ENCODE measurements at regions not wholly inside any gene's neighbourhood (a gene's known extent, or its start where the extent isn't known, plus 50 kb on each side); places are given as distances from the start of the nearest gene placed in this dataset.

GRCh38 chr7:13240349-13240748 lies 552.9 kb downstream of the ARL4A start:
- Histone ChIP-seq H3K4me1 (no peaks in the 10 kb centered on the region), H3K36me3 (no peaks in the 10 kb centered on the region), H3K4me3 (no peak overlapping the region), H3K27ac (no peak overlapping the region), H3K27me3 (no peaks in the 10 kb centered on the region), H3K9me3 (no peaks in the 10 kb centered on the region)
- intact Hi-C loops (cut with DNase I; ENCODE audit: low total_unique reads), result no loop called here
- 62 to 73% (median 68%) methylated on average over 2 of the region's 2 CpGs for WGBS, 5 donors
- DNase-seq, result no peak
- TF ChIP-seq EP300 (IDR thresholded peaks at IDR 0.05) (no peak), POLR2A (IDR thresholded peaks at IDR 0.05) (no peak)
- TF ChIP-seq, protein P1, sequence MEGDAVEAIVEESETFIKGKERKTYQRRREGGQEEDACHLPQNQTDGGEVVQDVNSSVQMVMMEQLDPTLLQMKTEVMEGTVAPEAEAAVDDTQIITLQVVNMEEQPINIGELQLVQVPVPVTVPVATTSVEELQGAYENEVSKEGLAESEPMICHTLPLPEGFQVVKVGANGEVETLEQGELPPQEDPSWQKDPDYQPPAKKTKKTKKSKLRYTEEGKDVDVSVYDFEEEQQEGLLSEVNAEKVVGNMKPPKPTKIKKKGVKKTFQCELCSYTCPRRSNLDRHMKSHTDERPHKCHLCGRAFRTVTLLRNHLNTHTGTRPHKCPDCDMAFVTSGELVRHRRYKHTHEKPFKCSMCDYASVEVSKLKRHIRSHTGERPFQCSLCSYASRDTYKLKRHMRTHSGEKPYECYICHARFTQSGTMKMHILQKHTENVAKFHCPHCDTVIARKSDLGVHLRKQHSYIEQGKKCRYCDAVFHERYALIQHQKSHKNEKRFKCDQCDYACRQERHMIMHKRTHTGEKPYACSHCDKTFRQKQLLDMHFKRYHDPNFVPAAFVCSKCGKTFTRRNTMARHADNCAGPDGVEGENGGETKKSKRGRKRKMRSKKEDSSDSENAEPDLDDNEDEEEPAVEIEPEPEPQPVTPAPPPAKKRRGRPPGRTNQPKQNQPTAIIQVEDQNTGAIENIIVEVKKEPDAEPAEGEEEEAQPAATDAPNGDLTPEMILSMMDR (IDR thresholded peaks at IDR 0.05), result no peak

GRCh38 chr7:13241416-13241815 lies 554.0 kb downstream of the ARL4A start:
- whole genome bisulfite sequencing, 5 donors, result 42 to 72% (median 61%) methylated on average over 1 of the region's 1 CpG
- no peaks in the 10 kb centered on the region for H3K36me3 ChIP-seq
- no peak for DNase-seq
- no peaks in the 10 kb centered on the region for H3K27me3 ChIP-seq
- intact Hi-C loops (cut with DNase I; ENCODE audit: low total_unique reads), result no loop called here
- no peak overlapping the region for H3K27ac ChIP-seq
- no peak overlapping the region for H3K4me3 ChIP-seq
- TF ChIP-seq, protein P1 (IDR thresholded peaks at IDR 0.05), result no peak
- TF ChIP-seq EP300 (IDR thresholded peaks at IDR 0.05) (no peak), POLR2AphosphoS5 (IDR thresholded peaks at IDR 0.05) (no peak), POLR2A (IDR thresholded peaks at IDR 0.05) (no peak)
- no peaks in the 10 kb centered on the region for H3K9me3 ChIP-seq
- H3K4me1 ChIP-seq, result no peaks in the 10 kb centered on the region

DNA sequence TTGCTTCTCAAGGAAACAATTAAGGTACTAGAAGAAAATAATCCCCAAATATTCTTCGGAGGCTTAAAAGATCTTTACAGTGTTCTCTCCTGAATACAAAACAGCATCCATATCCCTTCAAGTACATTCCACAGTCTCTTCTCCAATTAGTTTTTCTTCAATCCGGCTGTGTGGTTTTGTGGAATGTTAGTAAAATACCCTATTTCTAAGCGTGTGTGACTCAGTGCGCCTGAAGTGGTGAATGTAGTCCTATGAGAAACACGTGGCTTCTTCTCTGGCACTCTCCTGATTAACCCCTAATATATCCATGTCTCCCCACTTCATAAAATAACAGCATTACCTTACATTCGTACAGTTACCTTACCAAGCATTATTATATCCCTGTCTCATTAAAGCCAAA lies 570.2 kb downstream of the ARL4A start:
- 73 to 85% (median 80%) methylated on average over 6 of the region's 6 CpGs for WGBS, 5 donors
- Histone ChIP-seq H3K27me3 (no peaks in the 10 kb centered on the region), H3K4me3 (no peak overlapping the region), H3K36me3 (no peaks in the 10 kb centered on the region), H3K4me1 (no peaks in the 10 kb centered on the region), H3K27ac (no peak overlapping the region), H3K9me3 (no peaks in the 10 kb centered on the region)
- intact Hi-C loops (cut with DNase I; ENCODE audit: low total_unique reads), result no loop called here
- no peak for DNase-seq
- TF ChIP-seq EP300 (IDR thresholded peaks at IDR 0.05), result no peak

- WGBS, 5 donors, result 77 to 91% (median 88%) methylated on average over 2 of the region's 2 CpGs
- intact Hi-C loops (cut with DNase I; ENCODE audit: low total_unique reads), result no loop called here
- TF ChIP-seq, protein P1 (IDR thresholded peaks at IDR 0.05), result no peak
- TF ChIP-seq POLR2AphosphoS5 (IDR thresholded peaks at IDR 0.05) (no peak), POLR2A (IDR thresholded peaks at IDR 0.05) (no peak), EP300 (IDR thresholded peaks at IDR 0.05) (no peak)
Measured at GRCh38 chr7:13258386-13258785, 571.0 kb downstream of the ARL4A start.

GRCh38 chr7:13259930-13260329 lies 572.5 kb downstream of the ARL4A start:
- Histone ChIP-seq H3K4me3 (no peak overlapping the region), H3K4me1 (no peaks in the 10 kb centered on the region), H3K36me3 (no peaks in the 10 kb centered on the region), H3K9me3 (no peaks in the 10 kb centered on the region), H3K27ac (no peak overlapping the region), H3K27me3 (no peaks in the 10 kb centered on the region)
- intact Hi-C loops (cut with DNase I; ENCODE audit: low total_unique reads), result loop anchor here (5.0 kb wide), 1 partner anchor 738 kb away; no protein-coding TSS in a partner anchor
- no peak for TF ChIP-seq POLR2AphosphoS5 (IDR thresholded peaks at IDR 0.05)
- DNase-seq, result no peak

More at GRCh38 chr7:13258386-13258785, 571.0 kb downstream of the ARL4A start:
- no peaks in the 10 kb centered on the region for H3K27me3 ChIP-seq
- H3K36me3 ChIP-seq, result no peaks in the 10 kb centered on the region
- no peaks in the 10 kb centered on the region for H3K9me3 ChIP-seq
- H3K4me3 ChIP-seq, result no peak overlapping the region
- DNase-seq, result no peak
- H3K4me1 ChIP-seq, result no peaks in the 10 kb centered on the region
- H3K27ac ChIP-seq, result no peak overlapping the region

All from stomach (tissue), 8 donors.